Mucosa of rectum (tissue), 2 donors: ENCODE measurements at regions not wholly inside any gene's neighbourhood (a gene's known extent, or its start where the extent isn't known, plus 50 kb on each side); places are given as distances from the start of the nearest gene placed in this dataset.

Source experiments
- H3K27ac ChIP-seq, 2 donors: one replicate each; pipeline ENCODE4 v1.7.0; 2013; ENCODE audit warnings: inconsistent platforms in 2 of 2, low read depth in 2 of 2, low read length in 2 of 2
- H3K27me3 ChIP-seq, 2 donors: one replicate each; pipeline ENCODE4 v1.7.0; 2013; ENCODE audit warnings: low read length in 2 of 2; ENCODE audit not compliant: control insufficient read depth in 2 of 2, insufficient read depth in 2 of 2
- H3K36me3 ChIP-seq, 2 donors: one replicate each; pipeline ENCODE4 v1.7.0; 2013; ENCODE audit warnings: low read length in 2 of 2; ENCODE audit not compliant: control insufficient read depth in 2 of 2, insufficient read depth in 2 of 2
- H3K4me1 ChIP-seq, 2 donors: one replicate each; pipeline ENCODE4 v1.7.0; 2013; ENCODE audit warnings: low read length in 2 of 2, mild to moderate bottlenecking in 1 of 2; ENCODE audit not compliant: control insufficient read depth in 2 of 2, insufficient read depth in 2 of 2
- H3K4me3 ChIP-seq, 2 donors: one replicate each; pipeline ENCODE4 v1.7.0; 2013; ENCODE audit warnings: low read length in 2 of 2
- H3K9ac ChIP-seq, 2 donors: one replicate each; pipeline ENCODE4 v1.7.0; 2013; ENCODE audit warnings: low read length in 2 of 2, low read depth in 1 of 2, mild to moderate bottlenecking in 1 of 2
- H3K9me3 ChIP-seq, 2 donors: one replicate each; pipeline ENCODE4 v1.7.0; 2013; ENCODE audit warnings: low read length in 2 of 2; ENCODE audit not compliant: control insufficient read depth in 2 of 2
- donor health status: healthy.
- donor health status: Normal muscosa, but diverticular disease.

GRCh38 chr12:91921555-91921954 is 224.1 kb downstream of the BTG1 start:
- Histone ChIP-seq H3K27me3 (no peaks in the 10 kb centered on the region), H3K4me3 (no peak overlapping the region), H3K27ac (no peak overlapping the region), H3K9me3 (no peaks in the 10 kb centered on the region), H3K4me1 (peaks cover 0 to 4% of the 10 kb centered on the region in 2 donors), H3K36me3 (no peaks in the 10 kb centered on the region), H3K9ac (no peak overlapping the region)

GRCh38 chr12:91920741-91921140 is 224.9 kb downstream of the BTG1 start:
- H3K4me3 ChIP-seq, result no peak overlapping the region
- H3K36me3 ChIP-seq, result no peaks in the 10 kb centered on the region
- H3K27me3 ChIP-seq, result no peaks in the 10 kb centered on the region
- H3K9ac ChIP-seq, result no peak overlapping the region
- no peaks in the 10 kb centered on the region for H3K9me3 ChIP-seq
- H3K27ac ChIP-seq, result no peak overlapping the region
- peaks cover 0 to 4% of the 10 kb centered on the region in 2 donors for H3K4me1 ChIP-seq

GRCh38 chr12:91920276-91920675 is 225.4 kb downstream of the BTG1 start:
- Histone ChIP-seq H3K4me3 (no peak overlapping the region), H3K9me3 (no peaks in the 10 kb centered on the region), H3K27me3 (no peaks in the 10 kb centered on the region), H3K4me1 (peaks cover 0 to 4% of the 10 kb centered on the region in 2 donors), H3K36me3 (no peaks in the 10 kb centered on the region), H3K27ac (no peak overlapping the region), H3K9ac (no peak overlapping the region)

DNA sequence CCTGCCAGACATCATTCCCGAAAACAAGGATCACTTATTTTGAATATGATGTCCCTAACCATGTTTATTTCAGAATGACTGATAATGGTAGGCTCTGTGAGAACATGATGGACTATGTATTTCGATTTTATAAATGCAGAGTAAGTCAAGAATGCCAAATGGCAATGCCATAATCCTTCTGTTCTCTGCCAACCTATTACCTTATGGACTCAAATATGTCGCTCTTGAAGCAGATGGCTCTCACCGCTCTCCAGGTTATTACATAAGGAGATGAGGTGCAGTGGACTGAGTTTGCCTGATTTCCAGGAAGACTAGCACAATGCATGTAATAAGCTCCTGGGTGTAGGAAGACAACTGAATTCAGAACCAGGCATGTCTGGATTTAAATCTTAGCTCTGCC is 227.2 kb downstream of the BTG1 start:
- Histone ChIP-seq H3K36me3 (no peaks in the 10 kb centered on the region), H3K9me3 (no peaks in the 10 kb centered on the region), H3K4me1 (peaks cover 0 to 4% of the 10 kb centered on the region in 2 donors), H3K27ac (no peak overlapping the region), H3K27me3 (no peaks in the 10 kb centered on the region), H3K4me3 (no peak overlapping the region), H3K9ac (no peak overlapping the region)

- no peaks in the 10 kb centered on the region for H3K36me3 ChIP-seq
These were observed 230.9 kb downstream of the BTG1 start for GRCh38 chr12:91914701-91915100.

GRCh38 chr12:91913651-91914050 is 232.0 kb downstream of the BTG1 start:
- Histone ChIP-seq H3K27me3 (no peaks in the 10 kb centered on the region), H3K4me1 (peaks cover 0 to 3% of the 10 kb centered on the region in 2 donors), H3K27ac (no peak overlapping the region), H3K9ac (no peak overlapping the region), H3K9me3 (no peaks in the 10 kb centered on the region), H3K36me3 (no peaks in the 10 kb centered on the region), H3K4me3 (no peak overlapping the region)

More at GRCh38 chr12:91914701-91915100, 230.9 kb downstream of the BTG1 start:
- H3K4me3 ChIP-seq, result no peak overlapping the region
- no peak overlapping the region for H3K9ac ChIP-seq
- no peaks in the 10 kb centered on the region for H3K27me3 ChIP-seq
- H3K27ac ChIP-seq, result no peak overlapping the region
- H3K9me3 ChIP-seq, result no peaks in the 10 kb centered on the region
- H3K4me1 ChIP-seq, result peaks cover 0 to 3% of the 10 kb centered on the region in 2 donors

DNA sequence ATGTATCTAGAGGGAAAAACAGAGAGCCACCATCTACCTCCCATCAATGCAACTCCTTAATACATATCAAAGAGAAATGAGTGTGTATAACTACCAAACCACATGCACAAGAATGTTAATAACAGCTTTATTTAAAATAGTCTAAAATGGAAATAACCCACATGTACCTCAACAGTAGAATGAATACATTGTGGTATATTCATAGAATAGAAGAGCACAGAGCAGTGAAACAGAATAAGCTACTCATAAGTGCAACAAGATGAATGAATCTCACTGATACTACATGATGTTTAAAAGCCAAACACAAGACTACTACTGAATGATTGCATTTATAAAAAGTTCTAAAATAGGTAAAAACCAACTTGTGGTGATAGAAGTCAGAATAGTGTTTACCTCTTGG is 232.5 kb downstream of the BTG1 start:
- Histone ChIP-seq H3K36me3 (no peaks in the 10 kb centered on the region), H3K9ac (no peak overlapping the region), H3K4me3 (no peak overlapping the region), H3K27ac (no peak overlapping the region), H3K4me1 (peaks cover 0 to 3% of the 10 kb centered on the region in 2 donors), H3K27me3 (no peaks in the 10 kb centered on the region), H3K9me3 (no peaks in the 10 kb centered on the region)

- Histone ChIP-seq H3K36me3 (no peaks in the 10 kb centered on the region), H3K4me3 (no peak overlapping the region), H3K9ac (no peak overlapping the region), H3K9me3 (no peaks in the 10 kb centered on the region), H3K4me1 (peaks cover 0 to 3% of the 10 kb centered on the region in 2 donors), H3K27ac (no peak overlapping the region), H3K27me3 (no peaks in the 10 kb centered on the region)
These were observed 233.5 kb downstream of the BTG1 start for GRCh38 chr12:91912178-91912577.

- Histone ChIP-seq H3K4me3 (no peak overlapping the region), H3K27ac (no peak overlapping the region), H3K4me1 (peaks cover 0 to 3% of the 10 kb centered on the region in 2 donors), H3K9me3 (no peaks in the 10 kb centered on the region), H3K36me3 (no peaks in the 10 kb centered on the region), H3K27me3 (no peaks in the 10 kb centered on the region), H3K9ac (no peak overlapping the region)
These were observed 234.7 kb downstream of the BTG1 start for GRCh38 chr12:91910871-91911388.

GRCh38 chr12:91902860-91903683 is 242.6 kb downstream of the BTG1 start:
- H3K9ac ChIP-seq, result no peak overlapping the region

More at GRCh38 chr12:91902860-91903683, 242.6 kb downstream of the BTG1 start:
- Histone ChIP-seq H3K4me3 (no peak overlapping the region), H3K9me3 (no peaks in the 10 kb centered on the region), H3K27me3 (no peaks in the 10 kb centered on the region), H3K36me3 (no peaks in the 10 kb centered on the region), H3K27ac (no peak overlapping the region), H3K4me1 (peaks cover 0 to 3% of the 10 kb centered on the region in 2 donors)
